ENCODE measurements at regions not wholly inside any gene's neighbourhood (a gene's known extent, or its start where the extent isn't known, plus 50 kb on each side); places are given as distances from the start of the nearest gene placed in this dataset.
A peak's percentile ranks its signal among the peaks of the same experiment; 100 is the strongest.

DNA sequence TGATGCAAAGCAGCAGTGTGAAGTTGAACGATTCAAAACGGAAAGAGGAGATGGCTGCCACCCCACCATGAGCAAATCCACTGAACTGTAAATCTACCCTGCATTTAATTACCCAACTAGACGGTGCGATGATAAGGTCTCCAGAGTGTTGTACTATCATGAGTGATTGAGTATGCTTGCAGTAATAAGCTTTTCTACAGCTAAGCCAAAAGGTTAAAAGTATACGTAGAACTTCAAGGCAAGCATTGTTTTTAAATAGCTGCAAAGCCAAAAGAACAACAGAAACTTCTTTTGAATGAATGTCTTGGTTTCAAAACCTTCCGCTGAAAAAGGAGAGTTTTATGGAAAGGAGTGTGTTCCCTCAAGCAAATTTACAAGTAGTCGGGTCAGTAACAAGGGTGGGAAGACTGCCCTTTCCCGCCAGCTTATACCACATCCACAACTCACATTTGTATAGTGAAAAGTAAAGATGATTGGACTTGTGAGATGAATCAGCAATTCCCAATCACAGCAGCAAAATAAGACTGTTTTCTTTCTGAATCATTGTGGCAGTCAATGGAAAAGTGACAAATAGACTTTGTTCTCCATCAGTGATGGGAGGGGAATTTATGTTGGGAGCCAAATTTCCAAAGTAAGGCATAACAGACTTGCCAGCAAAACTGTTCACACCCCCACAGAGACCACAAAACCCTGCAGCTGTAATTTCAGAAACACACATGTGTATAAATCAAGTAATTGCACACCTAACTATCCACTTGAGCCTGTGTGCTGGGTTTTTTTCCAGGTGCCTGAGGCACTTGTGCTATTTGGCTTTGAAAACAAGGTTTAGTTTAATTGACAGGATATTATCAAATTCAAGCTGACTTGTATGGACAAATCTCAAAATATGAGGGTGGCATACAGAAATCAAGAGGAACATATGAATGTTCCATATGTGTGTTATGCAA lies 407.7 kb upstream of the GRAMD2B start:
- no peaks in the 10 kb centered on the region for H3K36me3 Mint-ChIP-seq
- H3K4me3 Mint-ChIP-seq: no peak overlapping the region
- peaks cover 15% of the 10 kb centered on the region for H3K4me1 Mint-ChIP-seq
- H3K27ac Mint-ChIP-seq: no peak overlapping the region
- TF ChIP-seq, protein P1, sequence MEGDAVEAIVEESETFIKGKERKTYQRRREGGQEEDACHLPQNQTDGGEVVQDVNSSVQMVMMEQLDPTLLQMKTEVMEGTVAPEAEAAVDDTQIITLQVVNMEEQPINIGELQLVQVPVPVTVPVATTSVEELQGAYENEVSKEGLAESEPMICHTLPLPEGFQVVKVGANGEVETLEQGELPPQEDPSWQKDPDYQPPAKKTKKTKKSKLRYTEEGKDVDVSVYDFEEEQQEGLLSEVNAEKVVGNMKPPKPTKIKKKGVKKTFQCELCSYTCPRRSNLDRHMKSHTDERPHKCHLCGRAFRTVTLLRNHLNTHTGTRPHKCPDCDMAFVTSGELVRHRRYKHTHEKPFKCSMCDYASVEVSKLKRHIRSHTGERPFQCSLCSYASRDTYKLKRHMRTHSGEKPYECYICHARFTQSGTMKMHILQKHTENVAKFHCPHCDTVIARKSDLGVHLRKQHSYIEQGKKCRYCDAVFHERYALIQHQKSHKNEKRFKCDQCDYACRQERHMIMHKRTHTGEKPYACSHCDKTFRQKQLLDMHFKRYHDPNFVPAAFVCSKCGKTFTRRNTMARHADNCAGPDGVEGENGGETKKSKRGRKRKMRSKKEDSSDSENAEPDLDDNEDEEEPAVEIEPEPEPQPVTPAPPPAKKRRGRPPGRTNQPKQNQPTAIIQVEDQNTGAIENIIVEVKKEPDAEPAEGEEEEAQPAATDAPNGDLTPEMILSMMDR (IDR thresholded peaks at IDR 0.05; ENCODE audit: unreplicated experiment): no peak
- no peak for DNase-seq (ENCODE audit: low spot score in 2 of 2, unreplicated experiment in 2 of 2)
- H3K9me3 Mint-ChIP-seq: no peaks in the 10 kb centered on the region
- peaks cover 2% of the 10 kb centered on the region for H3K27me3 Mint-ChIP-seq (ENCODE audit: low read depth)

DNA sequence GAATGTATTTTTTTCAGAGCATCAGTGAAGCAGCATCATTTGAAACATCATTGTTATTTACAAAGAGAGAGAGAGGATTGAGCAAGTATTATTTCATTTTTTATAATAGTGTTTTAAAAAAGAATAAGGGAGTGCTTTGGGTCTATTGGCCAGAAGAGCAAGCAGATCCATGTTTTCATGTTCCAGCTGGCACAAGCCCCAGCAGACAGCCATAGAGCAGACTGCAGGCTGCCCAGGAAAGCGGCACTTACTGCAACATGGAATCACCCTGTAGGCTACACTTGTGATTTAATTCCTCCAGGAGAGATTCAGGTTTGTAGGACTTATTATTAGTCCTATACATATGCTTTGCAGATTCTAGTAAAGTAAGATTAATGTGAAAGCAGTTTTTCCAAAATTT lies 407.0 kb upstream of the GRAMD2B start:
- no peak for DNase-seq (ENCODE audit: low spot score in 2 of 2, unreplicated experiment in 2 of 2)
- H3K4me3 Mint-ChIP-seq: no peak overlapping the region
- peaks cover 15% of the 10 kb centered on the region for H3K4me1 Mint-ChIP-seq
- H3K27me3 Mint-ChIP-seq (ENCODE audit: low read depth): peaks cover 2% of the 10 kb centered on the region
- H3K36me3 Mint-ChIP-seq: no peaks in the 10 kb centered on the region
- H3K27ac Mint-ChIP-seq: no peak overlapping the region
- peaks cover 6% of the 10 kb centered on the region for H3K9me3 Mint-ChIP-seq
- TF ChIP-seq, protein P1 (IDR thresholded peaks at IDR 0.05; ENCODE audit: unreplicated experiment): no peak

DNA sequence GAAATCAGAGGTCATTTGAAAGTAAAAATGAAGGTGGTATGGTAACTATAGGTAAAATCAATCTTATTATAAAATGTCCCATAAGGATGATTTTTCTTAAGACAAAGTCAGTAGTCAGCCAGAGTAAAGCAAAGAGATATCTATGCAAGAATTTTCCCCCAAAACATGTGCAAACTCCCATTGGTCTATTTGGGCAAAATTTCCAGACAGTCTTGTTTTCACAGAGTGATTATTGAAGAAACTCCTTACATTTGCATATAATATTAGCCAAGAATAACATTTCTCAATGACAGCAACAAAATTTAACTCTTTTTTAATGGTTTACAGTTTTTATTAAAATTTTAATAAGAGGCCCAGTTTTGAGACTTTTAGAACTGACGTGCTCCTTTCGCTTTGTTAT lies 406.1 kb upstream of the GRAMD2B start:
- H3K4me3 Mint-ChIP-seq: no peak overlapping the region
- TF ChIP-seq, protein P1 (IDR thresholded peaks at IDR 0.05; ENCODE audit: unreplicated experiment): no peak

DNA sequence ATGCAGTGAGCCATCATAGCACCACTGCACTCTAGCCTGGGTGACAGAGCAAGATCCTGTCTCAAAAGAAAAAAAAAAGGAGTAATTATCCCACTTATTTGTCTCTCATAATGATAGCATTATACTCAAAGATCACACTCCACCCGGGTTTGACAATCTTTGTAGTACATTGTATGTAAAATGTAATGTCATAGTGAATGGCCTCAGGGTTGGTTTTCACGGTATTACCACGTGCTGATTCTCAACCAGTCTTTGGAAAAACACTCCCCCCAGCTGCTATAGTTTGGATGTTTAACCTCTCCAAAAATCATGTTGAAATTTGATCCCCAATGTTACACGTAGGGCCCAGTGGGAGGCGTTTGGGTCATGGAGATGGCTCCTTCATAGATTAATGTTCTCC lies 402.4 kb upstream of the GRAMD2B start:
- no peak for DNase-seq (ENCODE audit: low spot score in 2 of 2, unreplicated experiment in 2 of 2)
- Mint-ChIP-seq H3K9me3 (peaks cover 12% of the 10 kb centered on the region), H3K4me1 (peaks cover 14% of the 10 kb centered on the region), H3K27ac (no peak overlapping the region), H3K4me3 (no peak overlapping the region), H3K27me3 (ENCODE audit: low read depth) (no peaks in the 10 kb centered on the region), H3K36me3 (no peaks in the 10 kb centered on the region)
- TF ChIP-seq, protein P1 (IDR thresholded peaks at IDR 0.05; ENCODE audit: unreplicated experiment): no peak

More for the DNA sequence above, 406.1 kb upstream of the GRAMD2B start:
- peaks cover 15% of the 10 kb centered on the region for H3K4me1 Mint-ChIP-seq
- no peak for DNase-seq (ENCODE audit: low spot score in 2 of 2, unreplicated experiment in 2 of 2)
- H3K36me3 Mint-ChIP-seq: no peaks in the 10 kb centered on the region
- no peak overlapping the region for H3K27ac Mint-ChIP-seq
- H3K27me3 Mint-ChIP-seq (ENCODE audit: low read depth): peaks cover 2% of the 10 kb centered on the region
- peaks cover 12% of the 10 kb centered on the region for H3K9me3 Mint-ChIP-seq

DNA sequence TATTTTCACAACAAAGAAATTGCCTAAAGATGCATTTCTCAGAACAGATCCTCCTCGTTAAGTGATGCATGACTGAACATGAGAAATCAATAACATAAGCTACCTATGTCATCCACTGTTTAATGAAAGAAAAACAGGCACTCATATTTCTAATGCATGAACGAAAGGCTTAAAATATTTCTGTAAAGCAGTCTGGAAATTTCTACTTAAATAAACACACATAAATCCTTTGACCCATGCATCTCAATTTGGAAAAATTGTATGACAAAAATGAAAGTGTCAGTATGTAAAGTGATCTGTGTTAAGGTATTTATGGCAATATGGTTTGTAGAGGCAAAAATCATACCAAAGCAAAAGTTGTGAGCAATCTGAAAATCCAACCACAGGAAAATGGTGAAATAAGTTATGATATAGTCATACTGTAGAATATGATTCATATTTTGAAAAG lies 399.2 kb upstream of the GRAMD2B start:
- no peaks in the 10 kb centered on the region for H3K27me3 Mint-ChIP-seq (ENCODE audit: low read depth)
- TF ChIP-seq, protein P1 (IDR thresholded peaks at IDR 0.05; ENCODE audit: unreplicated experiment): no peak
- DNase-seq (ENCODE audit: low spot score in 2 of 2, unreplicated experiment in 2 of 2): no peak
- H3K4me1 Mint-ChIP-seq: peaks cover 10% of the 10 kb centered on the region
- peaks cover 28% of the 10 kb centered on the region for H3K9me3 Mint-ChIP-seq
- peak overlapping the region; percentile 3 for H3K27ac Mint-ChIP-seq
- H3K36me3 Mint-ChIP-seq: peaks cover 7% of the 10 kb centered on the region
- no peak overlapping the region for H3K4me3 Mint-ChIP-seq
